SU-DHL-6 (cell line): ENCODE measurements at regions not wholly inside any gene's neighbourhood (a gene's known extent, or its start where the extent isn't known, plus 50 kb on each side); places are given as distances from the start of the nearest gene placed in this dataset.

Source experiments
- EZH2phosphoT487 ChIP-seq: fragments of 200-600 bp; sonication (generic), shearing (Covaris generic); conservative IDR thresholded peaks from 2 replicates; pipeline ENCODE4 v1.6.1; 2018; ENCODE audit warnings: mild to moderate bottlenecking, antibody characterized with exemption, low read length, moderate library complexity, mixed read lengths
- TF ChIP-seq, protein P1 (sequence below): fragments of 200-600 bp; sonication (generic); IDR thresholded peaks from one replicate; pipeline ENCODE4 v1.5.1; 2017; ENCODE audit warnings: antibody characterized with exemption, mild to moderate bottlenecking, low read length, moderate library complexity; ENCODE audit not compliant: insufficient read depth, poor library complexity, severe bottlenecking

DNA sequence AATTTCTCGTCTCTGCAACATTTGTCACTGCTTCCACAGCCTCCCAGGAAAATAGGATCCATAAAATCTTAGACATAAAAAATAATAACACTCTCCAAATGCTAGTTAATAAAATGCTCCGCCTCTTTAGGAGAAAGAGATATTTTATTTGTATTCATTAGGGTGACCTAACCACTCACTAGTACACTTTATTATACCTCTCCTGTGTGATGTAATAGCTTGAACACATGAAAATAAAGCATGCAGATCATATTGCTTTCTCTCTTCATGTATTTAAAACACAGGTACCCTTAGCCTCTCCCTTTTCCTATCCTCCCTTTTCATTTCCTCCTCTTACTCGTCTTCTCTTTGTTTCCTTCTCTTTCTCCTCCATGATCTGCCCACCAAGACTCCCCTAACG lies 694.2 kb downstream of the EPHA4 start:
- TF ChIP-seq, protein P1, sequence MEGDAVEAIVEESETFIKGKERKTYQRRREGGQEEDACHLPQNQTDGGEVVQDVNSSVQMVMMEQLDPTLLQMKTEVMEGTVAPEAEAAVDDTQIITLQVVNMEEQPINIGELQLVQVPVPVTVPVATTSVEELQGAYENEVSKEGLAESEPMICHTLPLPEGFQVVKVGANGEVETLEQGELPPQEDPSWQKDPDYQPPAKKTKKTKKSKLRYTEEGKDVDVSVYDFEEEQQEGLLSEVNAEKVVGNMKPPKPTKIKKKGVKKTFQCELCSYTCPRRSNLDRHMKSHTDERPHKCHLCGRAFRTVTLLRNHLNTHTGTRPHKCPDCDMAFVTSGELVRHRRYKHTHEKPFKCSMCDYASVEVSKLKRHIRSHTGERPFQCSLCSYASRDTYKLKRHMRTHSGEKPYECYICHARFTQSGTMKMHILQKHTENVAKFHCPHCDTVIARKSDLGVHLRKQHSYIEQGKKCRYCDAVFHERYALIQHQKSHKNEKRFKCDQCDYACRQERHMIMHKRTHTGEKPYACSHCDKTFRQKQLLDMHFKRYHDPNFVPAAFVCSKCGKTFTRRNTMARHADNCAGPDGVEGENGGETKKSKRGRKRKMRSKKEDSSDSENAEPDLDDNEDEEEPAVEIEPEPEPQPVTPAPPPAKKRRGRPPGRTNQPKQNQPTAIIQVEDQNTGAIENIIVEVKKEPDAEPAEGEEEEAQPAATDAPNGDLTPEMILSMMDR = no peak
- TF ChIP-seq EZH2phosphoT487 = no peak
